ENCODE measurements at regions not wholly inside any gene's neighbourhood (a gene's known extent, or its start where the extent isn't known, plus 50 kb on each side); places are given as distances from the start of the nearest gene placed in this dataset.

DNA sequence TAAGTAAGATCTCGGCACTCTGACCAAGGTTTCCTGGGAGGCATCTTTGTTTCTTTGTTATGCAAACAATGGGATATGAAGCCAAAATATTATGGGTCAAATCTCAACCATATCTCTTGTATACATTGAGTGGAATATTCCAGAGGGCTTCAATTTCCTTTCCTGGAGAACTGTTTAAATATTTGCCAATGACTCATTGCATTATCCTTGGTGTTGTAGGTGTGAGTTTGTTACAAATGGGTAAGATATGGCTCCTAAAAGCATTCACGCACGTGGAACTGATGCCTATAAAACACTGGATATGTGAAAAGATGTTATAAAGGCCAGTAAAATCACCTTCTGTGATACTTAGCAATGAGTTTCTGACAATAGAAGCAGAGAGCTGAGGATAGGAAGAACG, 150.5 kb upstream of the WDR1 start:
- TF ChIP-seq POLR2A (IDR thresholded peaks at IDR 0.05; ENCODE audit: borderline replicate concordance, extremely low read depth, insufficient read depth, insufficient read length) (no peak), CEBPB (IDR thresholded peaks at IDR 0.05; ENCODE audit: low read depth) (no peak), EZH2 (IDR thresholded peaks at IDR 0.05) (no peak), RAD21 (IDR thresholded peaks at IDR 0.05; ENCODE audit: low read depth) (no peak)
- TF ChIP-seq, protein P1, sequence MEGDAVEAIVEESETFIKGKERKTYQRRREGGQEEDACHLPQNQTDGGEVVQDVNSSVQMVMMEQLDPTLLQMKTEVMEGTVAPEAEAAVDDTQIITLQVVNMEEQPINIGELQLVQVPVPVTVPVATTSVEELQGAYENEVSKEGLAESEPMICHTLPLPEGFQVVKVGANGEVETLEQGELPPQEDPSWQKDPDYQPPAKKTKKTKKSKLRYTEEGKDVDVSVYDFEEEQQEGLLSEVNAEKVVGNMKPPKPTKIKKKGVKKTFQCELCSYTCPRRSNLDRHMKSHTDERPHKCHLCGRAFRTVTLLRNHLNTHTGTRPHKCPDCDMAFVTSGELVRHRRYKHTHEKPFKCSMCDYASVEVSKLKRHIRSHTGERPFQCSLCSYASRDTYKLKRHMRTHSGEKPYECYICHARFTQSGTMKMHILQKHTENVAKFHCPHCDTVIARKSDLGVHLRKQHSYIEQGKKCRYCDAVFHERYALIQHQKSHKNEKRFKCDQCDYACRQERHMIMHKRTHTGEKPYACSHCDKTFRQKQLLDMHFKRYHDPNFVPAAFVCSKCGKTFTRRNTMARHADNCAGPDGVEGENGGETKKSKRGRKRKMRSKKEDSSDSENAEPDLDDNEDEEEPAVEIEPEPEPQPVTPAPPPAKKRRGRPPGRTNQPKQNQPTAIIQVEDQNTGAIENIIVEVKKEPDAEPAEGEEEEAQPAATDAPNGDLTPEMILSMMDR (IDR thresholded peaks at IDR 0.05 in 2 of 3, conservative IDR thresholded peaks at IDR 0.05 in 1 of 3; ENCODE audit: borderline replicate concordance in 1 of 3, insufficient read depth in 1 of 3, low read depth in 2 of 3, low read length in 2 of 3): no peak
- TF ChIP-seq, protein P2, sequence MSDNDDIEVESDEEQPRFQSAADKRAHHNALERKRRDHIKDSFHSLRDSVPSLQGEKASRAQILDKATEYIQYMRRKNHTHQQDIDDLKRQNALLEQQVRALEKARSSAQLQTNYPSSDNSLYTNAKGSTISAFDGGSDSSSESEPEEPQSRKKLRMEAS (IDR thresholded peaks at IDR 0.05): no peak
- TF ChIP-seq, protein P3, sequence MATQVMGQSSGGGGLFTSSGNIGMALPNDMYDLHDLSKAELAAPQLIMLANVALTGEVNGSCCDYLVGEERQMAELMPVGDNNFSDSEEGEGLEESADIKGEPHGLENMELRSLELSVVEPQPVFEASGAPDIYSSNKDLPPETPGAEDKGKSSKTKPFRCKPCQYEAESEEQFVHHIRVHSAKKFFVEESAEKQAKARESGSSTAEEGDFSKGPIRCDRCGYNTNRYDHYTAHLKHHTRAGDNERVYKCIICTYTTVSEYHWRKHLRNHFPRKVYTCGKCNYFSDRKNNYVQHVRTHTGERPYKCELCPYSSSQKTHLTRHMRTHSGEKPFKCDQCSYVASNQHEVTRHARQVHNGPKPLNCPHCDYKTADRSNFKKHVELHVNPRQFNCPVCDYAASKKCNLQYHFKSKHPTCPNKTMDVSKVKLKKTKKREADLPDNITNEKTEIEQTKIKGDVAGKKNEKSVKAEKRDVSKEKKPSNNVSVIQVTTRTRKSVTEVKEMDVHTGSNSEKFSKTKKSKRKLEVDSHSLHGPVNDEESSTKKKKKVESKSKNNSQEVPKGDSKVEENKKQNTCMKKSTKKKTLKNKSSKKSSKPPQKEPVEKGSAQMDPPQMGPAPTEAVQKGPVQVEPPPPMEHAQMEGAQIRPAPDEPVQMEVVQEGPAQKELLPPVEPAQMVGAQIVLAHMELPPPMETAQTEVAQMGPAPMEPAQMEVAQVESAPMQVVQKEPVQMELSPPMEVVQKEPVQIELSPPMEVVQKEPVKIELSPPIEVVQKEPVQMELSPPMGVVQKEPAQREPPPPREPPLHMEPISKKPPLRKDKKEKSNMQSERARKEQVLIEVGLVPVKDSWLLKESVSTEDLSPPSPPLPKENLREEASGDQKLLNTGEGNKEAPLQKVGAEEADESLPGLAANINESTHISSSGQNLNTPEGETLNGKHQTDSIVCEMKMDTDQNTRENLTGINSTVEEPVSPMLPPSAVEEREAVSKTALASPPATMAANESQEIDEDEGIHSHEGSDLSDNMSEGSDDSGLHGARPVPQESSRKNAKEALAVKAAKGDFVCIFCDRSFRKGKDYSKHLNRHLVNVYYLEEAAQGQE (IDR thresholded peaks at IDR 0.05; ENCODE audit: low read depth): no peak

Data from HCT116 (cell line).